HG03575 (cell line): ENCODE measurements at regions not wholly inside any gene's neighbourhood (a gene's known extent, or its start where the extent isn't known, plus 50 kb on each side); places are given as distances from the start of the nearest gene placed in this dataset.
"Not testable (repeated sequence)": the region's sequence is repeated elsewhere in the genome, so short reads cannot be mapped to it uniquely, and the experiment has no call there.

ENCODE experiments used
- ATAC-seq: cut with Tn5 transposase; IDR thresholded peaks from one replicate; pipeline ENCODE4 v1.9.1; 2021; ENCODE audit not compliant: unreplicated experiment, insufficient number of reproducible peaks, low FRiP score; ENCODE audit errors: extremely low read depth

DNA sequence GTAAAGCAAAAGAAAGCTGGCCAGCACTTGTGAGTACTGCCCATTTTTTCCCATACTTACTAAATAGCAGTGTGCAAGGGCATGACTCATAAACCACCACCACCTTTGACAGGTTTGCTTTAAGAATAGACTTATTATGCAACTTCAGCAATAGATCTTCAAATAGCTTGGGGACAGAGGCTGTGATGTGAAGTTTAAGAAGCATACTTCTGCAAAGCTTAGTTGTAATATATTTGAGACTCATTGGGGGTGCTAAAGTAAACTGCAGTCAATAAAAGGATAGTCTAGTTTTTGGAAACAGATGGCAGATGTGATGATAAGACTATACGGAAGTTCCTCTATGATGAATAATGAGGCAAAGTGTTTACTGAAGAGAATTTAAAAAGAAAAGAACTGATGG is 210.0 kb downstream of the PLA2G4A start:
- no peak for ATAC-seq

DNA sequence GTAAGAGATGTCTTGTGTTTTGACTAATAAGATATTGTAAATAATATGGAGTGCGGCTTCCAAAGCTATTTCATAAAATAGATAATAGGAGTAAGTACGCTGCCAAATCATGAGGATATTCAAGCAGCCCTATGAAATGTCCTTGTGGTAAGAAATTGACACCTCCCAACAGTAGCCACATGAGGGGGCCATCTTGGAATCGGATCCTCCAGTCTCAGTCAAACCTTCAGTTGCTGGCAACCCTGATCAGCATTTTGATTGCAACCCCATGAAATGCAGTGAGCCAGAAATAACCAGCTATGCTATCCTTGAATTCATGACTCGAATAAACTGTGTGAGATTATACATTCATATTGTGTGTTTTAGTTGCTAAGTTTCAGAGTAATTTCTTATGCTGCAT is 212.4 kb downstream of the PLA2G4A start:
- no peak for ATAC-seq

DNA sequence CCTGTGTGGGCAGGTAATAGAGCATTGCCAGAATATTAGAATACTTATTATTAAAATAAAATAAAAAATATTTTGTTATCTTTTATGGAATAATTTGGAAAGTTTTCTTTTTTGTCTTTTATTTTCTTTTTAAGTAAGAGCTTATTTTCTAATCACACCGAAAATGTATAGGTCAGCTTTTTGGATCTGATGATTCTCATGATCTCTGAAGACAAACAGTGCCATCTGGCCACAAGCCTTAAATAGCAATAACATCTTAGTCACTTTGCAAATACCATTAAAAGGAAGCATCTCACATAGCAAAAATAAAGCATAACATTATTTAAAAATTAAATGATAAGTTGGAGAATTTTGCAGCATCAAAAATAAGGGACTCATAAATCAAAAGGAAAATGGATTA is 213.8 kb downstream of the PLA2G4A start:
- no peak for ATAC-seq

DNA sequence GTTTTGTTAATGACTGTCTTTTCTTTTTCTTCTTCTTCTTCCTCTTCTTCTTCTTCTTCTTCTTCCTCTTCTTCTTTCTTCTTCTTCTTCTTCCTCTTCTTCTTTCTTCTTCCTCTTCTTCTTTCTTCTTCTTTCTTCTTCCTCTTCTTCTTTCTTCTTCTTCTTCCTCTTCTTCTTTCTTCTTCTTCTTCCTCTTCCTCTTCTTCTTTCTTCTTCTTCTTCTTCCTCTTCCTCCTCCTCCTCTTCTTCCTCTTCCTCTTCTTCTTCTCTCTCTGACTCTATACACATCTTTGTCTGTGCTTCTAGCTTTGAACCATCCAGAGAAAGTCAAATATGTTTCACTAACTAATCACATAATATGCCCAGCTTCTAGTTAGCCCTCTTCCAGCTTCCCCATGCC is 214.7 kb downstream of the PLA2G4A start:
- ATAC-seq = not testable (repeated sequence)

DNA sequence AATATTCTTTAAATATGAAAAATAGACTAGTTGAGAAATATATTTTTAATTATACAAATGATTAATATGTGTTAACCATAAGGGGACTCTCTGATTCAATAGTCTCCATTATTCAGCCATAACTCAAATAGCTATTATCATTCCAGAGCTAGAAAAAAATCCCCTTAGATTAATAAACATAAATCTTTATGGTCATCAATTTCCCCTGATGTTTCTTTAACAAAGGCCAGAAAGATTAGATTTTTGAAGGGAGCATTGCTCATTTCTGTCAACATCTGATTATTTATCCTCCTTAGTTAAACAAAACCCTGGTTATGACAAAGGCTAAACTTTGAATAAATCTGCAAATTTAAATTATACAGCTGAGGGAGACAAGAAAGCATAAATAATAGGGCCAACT is 215.7 kb downstream of the PLA2G4A start:
- no peak for ATAC-seq

DNA sequence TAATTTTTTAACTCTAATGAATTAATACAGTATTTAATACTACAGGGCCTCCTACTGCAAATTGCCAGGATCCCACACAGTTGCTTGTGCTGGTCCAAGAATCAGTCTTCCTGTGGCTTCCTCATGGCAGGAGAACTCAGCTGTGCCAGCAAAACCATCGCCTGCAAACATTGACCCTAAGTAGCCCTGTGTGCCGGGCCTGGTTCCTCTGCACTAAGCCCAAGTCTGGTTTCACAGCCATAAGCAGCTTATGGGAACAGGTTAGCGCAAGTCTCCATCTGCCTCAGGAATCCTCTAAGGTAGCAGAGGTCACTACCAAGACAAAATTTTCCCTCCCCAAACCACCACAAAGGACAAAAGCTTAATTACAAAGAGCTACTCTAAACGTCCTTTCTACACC is 216.6 kb downstream of the PLA2G4A start:
- ATAC-seq = no peak

DNA sequence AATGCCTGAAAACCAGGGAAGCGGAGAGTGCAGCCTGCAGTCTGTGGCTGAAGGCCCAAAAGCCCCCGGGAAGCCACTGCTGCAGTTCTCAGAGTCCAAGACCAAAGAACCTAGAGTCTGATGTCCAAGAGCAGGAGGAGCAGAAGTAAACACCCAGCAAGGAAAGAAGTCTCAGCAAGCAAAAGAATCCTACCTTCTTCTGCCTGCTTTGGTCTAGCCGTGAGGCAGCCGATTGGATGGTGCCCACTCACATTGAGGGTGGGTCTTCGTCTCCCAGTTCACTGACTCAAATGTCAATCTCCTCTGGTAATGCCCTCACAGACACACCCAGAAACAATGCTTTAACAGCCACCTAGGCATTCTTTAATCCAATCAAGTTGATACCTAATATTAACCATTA is 217.5 kb downstream of the PLA2G4A start:
- ATAC-seq = no peak

DNA sequence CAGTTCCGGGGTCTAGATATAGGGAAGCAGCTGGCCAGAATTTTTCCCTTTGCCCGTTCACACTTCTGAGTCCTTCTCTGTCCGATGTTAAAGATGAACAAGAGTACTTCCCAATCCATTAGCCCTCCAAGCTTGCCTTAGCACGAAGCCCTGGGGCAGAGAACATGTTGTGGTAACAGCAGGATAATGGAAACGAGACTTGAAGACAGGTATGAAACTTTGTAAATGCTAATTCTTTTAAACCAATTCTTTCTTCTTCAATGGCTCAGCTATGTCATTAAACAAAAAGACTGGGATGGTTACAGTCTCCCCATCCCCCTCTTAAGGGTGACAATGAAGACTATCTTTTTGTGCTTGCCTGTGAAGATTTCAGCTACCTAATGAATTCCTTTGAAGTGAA is 218.5 kb downstream of the PLA2G4A start:
- no peak for ATAC-seq

DNA sequence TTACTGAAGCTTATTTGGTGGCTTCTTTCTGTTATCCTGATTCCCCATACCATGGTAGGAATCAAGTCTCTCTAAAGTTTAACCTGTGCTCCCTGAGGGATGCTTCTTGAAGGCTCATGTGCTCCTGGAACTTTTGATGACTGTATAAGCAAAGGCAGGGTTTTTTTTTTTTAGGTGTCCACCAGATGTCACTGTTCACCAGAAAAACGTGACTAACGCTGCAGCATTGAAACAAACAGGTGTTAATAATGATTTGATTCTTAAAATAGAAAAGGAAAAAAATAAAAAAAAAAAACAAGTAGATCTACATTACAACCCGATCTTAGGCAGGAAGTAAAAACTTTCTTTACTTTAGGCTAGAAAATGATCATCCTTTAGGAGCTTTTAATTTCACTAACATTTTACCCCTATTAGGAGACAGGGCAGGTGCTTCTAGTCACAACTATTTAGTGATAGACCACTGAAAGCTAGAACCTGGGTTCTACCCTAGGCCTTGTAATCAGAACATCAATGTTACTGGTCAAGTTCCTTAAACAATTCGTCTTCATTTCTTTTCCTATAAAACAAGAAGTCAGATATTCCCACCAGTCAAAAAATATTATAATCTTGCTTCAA is 223.0 kb downstream of the PLA2G4A start:
- peak; percentile 47 for ATAC-seq

DNA sequence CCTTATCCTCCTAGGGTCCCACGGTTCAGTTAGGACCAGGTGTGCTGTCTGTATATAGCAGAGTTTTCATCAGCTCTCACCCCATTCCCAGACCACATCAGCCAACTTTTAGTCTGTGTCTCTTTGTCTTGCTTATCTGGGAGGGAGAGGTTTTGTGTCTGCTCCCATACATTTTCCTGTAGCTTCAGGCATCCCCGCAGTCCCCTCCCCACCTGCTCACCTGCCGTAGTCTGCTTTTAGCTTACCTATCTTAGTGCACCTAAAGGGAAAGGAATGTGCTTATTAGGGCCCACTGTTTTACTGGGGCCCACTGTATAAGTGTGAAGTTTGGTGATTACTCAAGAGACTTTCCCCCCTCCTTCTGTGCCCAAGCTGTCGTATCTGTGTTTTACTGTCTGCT is 225.1 kb downstream of the PLA2G4A start:
- ATAC-seq = no peak

DNA sequence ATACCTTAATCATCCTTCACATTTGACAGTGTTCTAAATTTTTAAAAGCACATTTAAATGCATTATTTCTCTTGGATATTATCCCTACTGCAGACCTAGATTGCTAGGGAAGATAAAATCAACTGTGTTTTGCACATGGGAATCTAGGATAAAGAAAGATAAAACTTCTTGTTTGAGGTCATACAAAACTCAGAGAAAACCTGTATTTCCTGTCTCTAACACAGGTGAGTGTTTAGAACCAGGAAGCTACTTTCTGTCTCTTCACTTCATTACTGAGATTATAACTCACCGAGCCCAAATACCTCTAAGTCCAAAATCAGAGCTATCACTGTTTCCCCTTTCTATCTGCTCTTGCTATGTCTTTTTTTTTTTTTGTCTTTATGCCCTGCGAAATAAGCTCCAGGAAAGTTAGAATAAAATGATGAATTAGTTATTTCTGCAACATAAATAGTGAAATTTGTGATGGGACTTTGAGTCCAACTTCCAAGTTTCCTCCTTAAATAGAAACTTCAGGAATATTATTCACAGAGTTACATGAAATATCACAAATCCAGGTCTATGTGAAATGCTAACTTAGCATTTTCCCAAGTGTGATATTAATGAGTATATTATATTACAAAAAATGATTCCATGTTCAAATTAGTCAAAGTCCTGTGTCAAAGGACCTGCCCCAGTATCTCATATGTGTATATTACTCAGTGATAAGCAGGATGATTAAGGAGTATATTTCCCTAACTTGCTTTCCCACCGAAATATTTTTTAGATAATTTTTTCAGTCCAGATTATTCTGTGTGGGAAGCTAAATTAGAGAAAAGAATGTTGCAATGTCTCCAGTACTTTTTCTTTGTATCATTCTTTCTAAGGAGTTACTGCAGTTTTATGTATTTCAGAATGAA is 226.4 kb downstream of the PLA2G4A start:
- no peak for ATAC-seq

DNA sequence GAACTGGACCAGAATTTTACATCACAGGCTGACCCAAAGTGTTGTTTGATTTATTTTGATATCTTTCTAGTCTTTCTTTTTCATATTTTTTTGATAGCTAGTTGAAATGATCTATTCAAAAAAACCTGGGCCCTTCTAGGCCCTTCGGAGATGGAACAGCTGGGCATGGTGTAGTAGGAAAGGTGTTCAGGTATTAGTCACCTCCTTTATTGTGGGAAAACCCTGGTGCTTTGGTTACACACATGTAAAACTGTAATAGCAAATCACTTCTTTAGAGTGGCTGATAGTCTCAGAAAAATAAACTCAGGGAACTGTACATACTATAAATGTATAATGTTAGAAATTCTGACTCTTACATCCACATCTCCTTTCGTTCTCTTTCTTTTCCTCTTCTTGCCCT is 234.5 kb downstream of the PLA2G4A start:
- no peak for ATAC-seq

DNA sequence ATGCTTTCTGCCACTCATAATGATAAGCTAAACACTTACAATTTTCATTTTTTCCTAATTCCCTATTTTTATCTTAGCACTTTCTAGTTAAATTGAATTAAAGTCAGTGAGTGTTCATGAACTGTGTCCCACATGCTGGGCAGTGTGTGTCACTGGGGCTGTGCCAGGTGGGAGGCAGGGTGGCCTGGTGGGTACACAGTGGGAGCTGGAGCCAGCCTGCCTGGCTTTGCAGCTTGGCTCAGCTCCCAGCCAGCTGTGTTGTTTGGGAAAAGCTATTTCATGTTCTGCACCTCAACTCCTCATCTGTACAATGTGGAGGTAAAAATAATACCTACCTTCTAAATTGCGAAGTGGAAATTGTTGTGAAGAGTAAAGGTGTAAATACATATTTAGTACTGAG is 238.4 kb downstream of the PLA2G4A start:
- no peak for ATAC-seq

DNA sequence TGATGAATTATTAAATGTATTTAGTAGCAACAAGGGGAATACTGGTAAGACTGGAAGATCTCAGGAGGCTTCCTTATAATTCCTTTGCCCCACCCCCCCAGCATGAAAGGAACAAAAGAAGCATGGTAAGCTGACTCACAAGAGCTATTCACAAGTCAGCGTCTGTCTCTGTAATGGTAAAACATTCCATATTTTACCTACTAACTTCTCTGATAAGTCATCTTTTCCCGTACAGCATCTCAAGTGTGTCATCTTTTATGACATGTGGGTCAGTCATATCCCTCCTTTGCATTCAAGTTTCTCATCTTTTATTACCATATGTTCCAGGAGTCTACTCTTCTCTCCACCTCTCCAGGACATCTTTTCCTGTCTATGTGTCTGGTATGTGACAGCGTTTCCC is 241.3 kb downstream of the PLA2G4A start:
- ATAC-seq = no peak

DNA sequence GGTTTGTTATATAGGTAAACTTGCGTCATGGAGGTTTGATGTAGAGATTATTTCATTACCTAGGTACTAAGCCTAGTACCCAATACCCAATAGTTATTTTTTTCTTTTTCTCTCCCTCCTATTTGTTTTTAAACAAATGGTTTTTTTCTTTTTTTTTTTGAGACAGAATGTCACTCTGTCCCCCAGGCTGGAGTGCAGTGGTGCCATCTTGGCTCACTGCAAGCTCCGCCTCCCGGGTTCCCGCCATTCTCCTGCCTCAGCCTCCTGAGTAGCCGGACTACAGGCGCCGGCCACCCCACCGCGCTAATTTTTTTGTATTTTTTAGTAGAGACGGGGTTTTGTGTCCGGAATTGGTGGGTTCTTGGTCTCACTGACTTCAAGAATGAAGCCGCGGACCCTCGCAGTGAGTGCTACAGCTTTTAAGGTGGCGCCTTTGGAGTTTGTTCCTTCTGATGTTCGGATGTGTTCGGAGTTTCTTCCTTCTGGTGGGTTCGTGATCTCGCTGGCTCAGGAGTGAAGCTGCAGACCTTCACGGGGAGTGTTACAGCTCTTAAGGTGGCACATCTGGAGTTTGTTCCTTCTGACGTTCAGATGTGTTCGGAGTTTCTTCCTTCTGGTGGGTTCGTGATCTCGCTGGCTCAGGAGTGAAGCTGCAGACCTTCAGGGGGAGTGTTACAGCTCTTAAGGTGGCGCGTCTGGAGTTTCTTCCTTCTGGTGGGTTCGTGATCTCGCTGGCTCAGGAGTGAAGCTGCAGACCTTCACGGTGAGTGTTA is 243.7 kb downstream of the PLA2G4A start:
- not testable (repeated sequence) for ATAC-seq

DNA sequence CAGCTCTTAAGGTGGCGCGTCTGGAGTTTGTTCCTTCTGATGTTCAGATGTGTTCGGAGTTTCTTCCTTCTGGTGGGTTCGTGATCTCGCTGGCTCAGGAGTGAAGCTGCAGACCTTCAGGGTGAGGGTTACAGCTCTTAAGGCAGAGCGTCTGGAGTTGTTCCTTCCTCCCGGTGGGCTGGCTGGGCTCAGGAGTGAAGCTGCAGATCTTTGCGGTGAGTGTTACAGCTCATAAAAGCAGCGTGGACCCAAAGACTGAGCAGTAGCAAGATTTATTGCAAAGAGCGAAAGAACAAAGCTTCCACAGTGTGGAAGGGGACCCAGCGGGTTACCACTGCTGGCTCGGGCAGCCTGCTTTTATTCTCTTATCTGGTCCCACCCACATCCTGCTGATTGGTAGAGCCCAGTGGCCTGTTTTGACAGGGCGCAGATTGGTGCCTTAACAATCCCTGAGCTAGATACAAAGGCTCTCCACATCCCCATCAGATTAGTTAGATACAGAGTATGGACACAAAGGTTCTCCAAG is 244.3 kb downstream of the PLA2G4A start:
- not testable (repeated sequence) for ATAC-seq

DNA sequence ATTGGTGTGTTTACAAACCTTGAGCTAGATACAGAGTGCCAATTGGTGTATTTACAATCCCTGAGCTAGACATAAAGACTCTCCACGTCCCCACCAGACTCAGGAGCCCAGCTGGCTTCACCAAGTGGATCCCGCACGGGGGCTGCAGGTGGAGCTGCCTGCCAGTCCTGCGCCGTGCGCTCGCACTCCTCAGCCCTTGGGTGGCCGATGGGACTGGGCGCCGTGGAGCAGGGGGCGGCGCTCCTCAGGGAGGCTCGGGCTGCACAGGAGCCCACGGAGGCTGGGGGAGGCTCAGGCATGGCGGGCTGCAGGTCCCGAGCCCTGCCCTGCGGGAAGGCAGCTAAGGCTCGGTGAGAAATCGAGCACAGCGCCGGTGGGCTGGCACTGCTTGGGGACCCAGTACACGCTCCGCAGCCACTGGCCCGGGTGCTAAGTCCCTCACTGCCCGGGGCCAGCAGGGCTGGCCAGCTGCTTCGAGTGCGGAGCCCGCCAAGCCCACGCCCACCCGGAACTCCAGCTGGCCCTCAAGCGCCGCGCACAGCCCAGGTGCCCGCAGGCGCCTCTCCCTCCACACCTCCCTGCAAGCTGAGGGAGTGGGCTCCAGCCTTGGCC is 245.0 kb downstream of the PLA2G4A start:
- not testable (repeated sequence) for ATAC-seq

DNA sequence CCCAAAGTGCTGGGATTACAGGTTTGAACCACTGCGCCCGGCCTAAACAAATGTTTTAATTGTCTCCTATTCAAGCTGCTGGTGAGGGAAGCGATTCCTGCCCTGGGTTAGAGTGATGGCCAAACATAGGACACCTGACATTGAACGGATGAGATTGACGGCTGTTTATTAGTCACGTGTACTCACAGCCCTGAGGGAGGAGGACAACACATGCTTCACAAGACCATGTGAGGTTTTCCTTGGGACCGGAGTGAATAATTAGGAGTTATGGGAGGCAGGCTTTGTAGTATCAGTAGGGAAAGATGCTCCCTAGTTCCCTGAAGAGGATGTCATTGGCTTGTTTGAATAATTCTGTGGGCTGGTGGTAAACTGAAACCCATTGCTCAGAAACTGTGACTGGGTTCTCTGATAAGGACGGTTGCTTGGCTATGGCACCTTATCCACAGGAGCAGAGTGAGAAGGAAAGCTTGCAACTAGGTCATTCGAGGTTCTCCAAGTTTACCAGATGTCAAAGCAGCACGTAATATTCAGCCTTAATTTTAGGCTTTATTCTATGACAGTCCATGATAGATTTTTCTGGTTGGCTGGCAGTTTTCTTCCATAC is 245.8 kb downstream of the PLA2G4A start:
- ATAC-seq = no peak

DNA sequence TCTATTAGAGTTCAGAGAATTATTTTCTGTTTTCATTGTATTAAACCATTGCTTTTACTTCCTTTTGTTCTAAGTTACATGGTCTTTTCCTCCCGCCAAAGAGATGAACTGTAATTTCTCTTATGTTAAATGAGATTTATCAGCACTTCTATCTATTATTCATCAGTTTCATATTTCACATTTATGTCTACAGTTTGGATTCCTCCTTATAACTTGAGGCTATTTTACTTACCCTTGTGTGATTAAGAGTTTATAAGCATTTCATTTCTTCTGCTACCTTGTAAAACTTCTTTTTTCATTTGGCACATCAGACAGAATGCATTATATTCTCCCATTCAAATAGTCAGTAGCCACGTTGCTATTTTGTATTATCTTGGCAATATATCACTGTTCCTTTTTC is 248.2 kb downstream of the PLA2G4A start:
- no peak for ATAC-seq
